DND-41 (cell line): ENCODE measurements at regions not wholly inside any gene's neighbourhood (a gene's known extent, or its start where the extent isn't known, plus 50 kb on each side); places are given as distances from the start of the nearest gene placed in this dataset.

Experiments used
- ATAC-seq: fragments of 200-7000 bp; cut with Tn5 transposase; 3 replicates; pipeline ENCODE4 v1.9.1; 2021; ENCODE audit warnings: low read depth; ENCODE audit not compliant: insufficient read depth
- DNase-seq: peaks from one replicate; pipeline ENCODE4 v3.0.0-alpha.2; 2020
- H2AFZ ChIP-seq: 2 replicates; pipeline ENCODE4 v1.6.0; 2012; ENCODE audit warnings: low read depth, low read length
- H3K27ac ChIP-seq: 2 replicates; pipeline ENCODE4 v1.5.1; 2012; ENCODE audit warnings: low read length, inconsistent platforms
- H3K27me3 ChIP-seq: fragments of 200-600 bp; sonication (generic); 2 replicates; pipeline ENCODE4 v1.6.0; 2012; ENCODE audit warnings: low read length, mild to moderate bottlenecking, inconsistent platforms; ENCODE audit not compliant: insufficient read depth, poor library complexity
- H3K36me3 ChIP-seq: 2 replicates; pipeline ENCODE4 v1.5.1; 2012; ENCODE audit warnings: low read length, inconsistent platforms; ENCODE audit not compliant: insufficient read depth
- H3K4me1 ChIP-seq: 2 replicates; pipeline ENCODE4 v1.5.1; 2012; ENCODE audit warnings: mild to moderate bottlenecking, low read length; ENCODE audit not compliant: insufficient read depth
- H3K4me2 ChIP-seq: 2 replicates; pipeline ENCODE4 v1.6.0; 2012; ENCODE audit warnings: mild to moderate bottlenecking, moderate library complexity, low read length, inconsistent platforms; ENCODE audit not compliant: insufficient read depth
- H3K4me3 ChIP-seq, 2 experiments: fragments of 200-600 bp in 1 of 2; shearing (Covaris generic) in 1 of 2; 2 replicates each; pipeline ENCODE4 v1.5.1; 2012 to 2016; ENCODE audit warnings: inconsistent platforms in 2 of 2, low read length in 2 of 2, mild to moderate bottlenecking in 2 of 2, low read depth in 1 of 2, moderate library complexity in 1 of 2
- H3K79me2 ChIP-seq: 2 replicates; pipeline ENCODE4 v1.6.0; 2012; ENCODE audit warnings: low read length, inconsistent platforms; ENCODE audit not compliant: insufficient read depth
- H3K9ac ChIP-seq: 2 replicates; pipeline ENCODE4 v1.6.0; 2012; ENCODE audit warnings: low read depth, mild to moderate bottlenecking, inconsistent platforms, low read length, moderate library complexity
- H3K9me3 ChIP-seq: 2 replicates; pipeline ENCODE4 v1.5.1; 2012; ENCODE audit warnings: low read length, moderate library complexity, mild to moderate bottlenecking, inconsistent platforms; ENCODE audit not compliant: insufficient read depth, severe bottlenecking
- H4K20me1 ChIP-seq: 2 replicates; pipeline ENCODE4 v1.6.0; 2012; ENCODE audit warnings: low read length; ENCODE audit not compliant: insufficient read depth
- CTCF ChIP-seq: IDR thresholded peaks from 2 replicates; pipeline ENCODE4 v1.5.1; 2012; ENCODE audit warnings: borderline replicate concordance, low read length, moderate library complexity, mild to moderate bottlenecking; ENCODE audit not compliant: poor library complexity, severe bottlenecking; ENCODE audit errors: extremely low read depth
- EZH2 ChIP-seq: IDR thresholded peaks from 3 replicates; pipeline ENCODE4 v1.6.1; 2012; ENCODE audit warnings: borderline replicate concordance, low read depth, mild to moderate bottlenecking, moderate library complexity, low read length, inconsistent platforms; ENCODE audit not compliant: severe bottlenecking

GRCh38 chr3:115272036-115272824, 125.1 kb upstream of the ZBTB20 start:
- Histone ChIP-seq H4K20me1 (no peaks in the 10 kb centered on the region), H2AFZ (no peak overlapping the region), H3K36me3 (no peaks in the 10 kb centered on the region), H3K27ac (no peak overlapping the region), H3K9ac (no peak overlapping the region), H3K4me3 (no peak overlapping the region), H3K79me2 (no peaks in the 10 kb centered on the region), H3K4me1 (no peaks in the 10 kb centered on the region), H3K4me2 (no peak overlapping the region), H3K9me3 (no peaks in the 10 kb centered on the region), H3K27me3 (no peaks in the 10 kb centered on the region)
- no peak for TF ChIP-seq CTCF
- no peak for TF ChIP-seq EZH2
- ATAC-seq (no peak), DNase-seq (no peak)

GRCh38 chr3:115275896-115276295, 128.8 kb upstream of the ZBTB20 start:
- Histone ChIP-seq H3K4me2 (no peak overlapping the region), H3K4me1 (no peaks in the 10 kb centered on the region), H3K4me3 (no peak overlapping the region), H2AFZ (no peak overlapping the region), H3K79me2 (no peaks in the 10 kb centered on the region), H3K9me3 (no peaks in the 10 kb centered on the region), H3K27me3 (no peaks in the 10 kb centered on the region), H3K9ac (no peak overlapping the region), H3K27ac (no peak overlapping the region), H4K20me1 (no peaks in the 10 kb centered on the region), H3K36me3 (no peaks in the 10 kb centered on the region)
- DNase-seq (no peak), ATAC-seq (no peak)
- TF ChIP-seq EZH2, result no peak
- TF ChIP-seq CTCF, result no peak

- Histone ChIP-seq H3K27me3 (no peaks in the 10 kb centered on the region), H2AFZ (no peak overlapping the region), H3K4me1 (no peaks in the 10 kb centered on the region), H3K9me3 (no peaks in the 10 kb centered on the region), H3K36me3 (no peaks in the 10 kb centered on the region), H3K27ac (no peak overlapping the region), H3K4me2 (no peak overlapping the region), H3K4me3 (no peak overlapping the region), H4K20me1 (no peaks in the 10 kb centered on the region), H3K79me2 (no peaks in the 10 kb centered on the region), H3K9ac (no peak overlapping the region)
- DNase-seq, result no peak
- ATAC-seq, result no peak
- TF ChIP-seq CTCF (no peak), EZH2 (no peak)
Observed at GRCh38 chr3:115279939-115280338, 132.9 kb upstream of the ZBTB20 start.

GRCh38 chr3:115280506-115280905, 133.4 kb upstream of the ZBTB20 start:
- ATAC-seq (no peak), DNase-seq (no peak)
- H3K36me3 ChIP-seq, result no peaks in the 10 kb centered on the region
- no peaks in the 10 kb centered on the region for H3K9me3 ChIP-seq
- TF ChIP-seq CTCF, result no peak
- no peak for TF ChIP-seq EZH2
- no peak overlapping the region for H3K9ac ChIP-seq
- no peak overlapping the region for H3K4me2 ChIP-seq
- no peaks in the 10 kb centered on the region for H4K20me1 ChIP-seq
- H3K79me2 ChIP-seq, result no peaks in the 10 kb centered on the region
- H3K27ac ChIP-seq, result no peak overlapping the region
- H3K27me3 ChIP-seq, result no peaks in the 10 kb centered on the region
- H2AFZ ChIP-seq, result no peak overlapping the region
- H3K4me1 ChIP-seq, result no peaks in the 10 kb centered on the region
- no peak overlapping the region for H3K4me3 ChIP-seq
